GM13976 (cell line): ENCODE measurements at regions not wholly inside any gene's neighbourhood (a gene's known extent, or its start where the extent isn't known, plus 50 kb on each side); places are given as distances from the start of the nearest gene placed in this dataset.
"Not testable (repeated sequence)": the region's sequence is repeated elsewhere in the genome, so short reads cannot be mapped to it uniquely, and the experiment has no call there.

Experiments used
- DNase-seq: peaks from one replicate; pipeline ENCODE4 v3.0.0; 2012; ENCODE audit warnings: low spot score
- in situ Hi-C: fragments of 300-500 bp; cut with MboI; formaldehyde crosslinking; loops from one replicate; pipeline ENCODE4 v1.12.0; 2022; ENCODE audit warnings: low sequenced_read_pairs, mixed read lengths, inconsistent platforms; ENCODE audit not compliant: unreplicated experiment
- TF ChIP-seq, protein P1 (sequence below): IDR thresholded peaks from 2 replicates; pipeline ENCODE4 v1.5.1; 2012; ENCODE audit warnings: borderline replicate concordance, mild to moderate bottlenecking; ENCODE audit not compliant: insufficient read depth; ENCODE audit errors: extremely low read depth, missing control alignments, control extremely low read depth

DNA sequence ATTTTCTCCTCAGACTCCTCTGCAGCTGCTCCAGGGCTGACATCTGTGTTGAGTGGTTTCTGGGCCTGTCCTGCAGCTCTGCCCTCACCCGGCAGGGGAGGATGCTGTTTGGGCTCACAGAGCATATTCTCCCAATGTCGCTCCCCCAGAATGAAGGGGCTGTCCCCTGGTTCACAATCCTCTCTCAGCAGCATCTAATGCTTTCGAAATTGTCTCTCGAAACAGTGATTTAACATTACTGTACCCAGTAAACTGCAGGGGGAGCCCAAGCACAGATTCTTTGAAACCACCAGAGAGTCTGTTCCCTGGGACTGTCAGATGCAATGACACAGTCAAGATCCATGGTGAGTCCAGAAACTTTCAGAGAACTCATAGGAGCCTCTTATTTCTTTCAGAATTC lies 1135.2 kb downstream of the TMEM121 start:
- peak; percentile 13 for DNase-seq
- TF ChIP-seq, protein P1, sequence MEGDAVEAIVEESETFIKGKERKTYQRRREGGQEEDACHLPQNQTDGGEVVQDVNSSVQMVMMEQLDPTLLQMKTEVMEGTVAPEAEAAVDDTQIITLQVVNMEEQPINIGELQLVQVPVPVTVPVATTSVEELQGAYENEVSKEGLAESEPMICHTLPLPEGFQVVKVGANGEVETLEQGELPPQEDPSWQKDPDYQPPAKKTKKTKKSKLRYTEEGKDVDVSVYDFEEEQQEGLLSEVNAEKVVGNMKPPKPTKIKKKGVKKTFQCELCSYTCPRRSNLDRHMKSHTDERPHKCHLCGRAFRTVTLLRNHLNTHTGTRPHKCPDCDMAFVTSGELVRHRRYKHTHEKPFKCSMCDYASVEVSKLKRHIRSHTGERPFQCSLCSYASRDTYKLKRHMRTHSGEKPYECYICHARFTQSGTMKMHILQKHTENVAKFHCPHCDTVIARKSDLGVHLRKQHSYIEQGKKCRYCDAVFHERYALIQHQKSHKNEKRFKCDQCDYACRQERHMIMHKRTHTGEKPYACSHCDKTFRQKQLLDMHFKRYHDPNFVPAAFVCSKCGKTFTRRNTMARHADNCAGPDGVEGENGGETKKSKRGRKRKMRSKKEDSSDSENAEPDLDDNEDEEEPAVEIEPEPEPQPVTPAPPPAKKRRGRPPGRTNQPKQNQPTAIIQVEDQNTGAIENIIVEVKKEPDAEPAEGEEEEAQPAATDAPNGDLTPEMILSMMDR: peak; percentile 51
- in situ Hi-C loops: not testable (repeated sequence)

DNA sequence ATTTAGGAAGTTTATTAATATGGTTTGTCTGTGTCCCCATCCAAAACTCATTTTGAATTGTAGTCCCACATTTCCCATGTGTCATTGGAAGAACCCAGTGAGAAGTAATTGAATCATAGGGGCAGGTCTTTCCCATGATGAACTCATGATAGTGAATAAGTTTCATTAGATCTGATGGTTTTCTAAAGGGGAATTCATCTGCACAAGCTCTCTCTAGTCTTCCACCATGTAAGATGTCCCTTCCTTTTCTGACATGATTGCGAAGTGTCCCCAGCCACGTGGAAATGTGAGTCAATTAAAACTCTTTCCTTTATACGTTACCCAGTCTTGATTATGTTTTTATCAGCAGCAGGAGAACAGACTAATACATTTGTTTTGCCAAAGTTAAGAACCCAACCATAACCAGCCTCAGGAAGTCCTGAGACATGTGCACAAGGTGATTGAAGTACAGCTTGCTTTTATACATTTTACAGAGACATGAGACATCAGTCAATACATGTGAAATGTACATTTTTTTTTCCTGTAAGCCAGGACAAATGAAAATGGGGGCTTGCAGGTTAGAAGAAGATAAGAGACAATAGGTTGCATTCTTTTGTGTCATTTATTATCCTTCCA lies 1136.7 kb downstream of the TMEM121 start:
- no peak for DNase-seq
- TF ChIP-seq, protein P1: no peak
- in situ Hi-C loops: no loop called here

DNA sequence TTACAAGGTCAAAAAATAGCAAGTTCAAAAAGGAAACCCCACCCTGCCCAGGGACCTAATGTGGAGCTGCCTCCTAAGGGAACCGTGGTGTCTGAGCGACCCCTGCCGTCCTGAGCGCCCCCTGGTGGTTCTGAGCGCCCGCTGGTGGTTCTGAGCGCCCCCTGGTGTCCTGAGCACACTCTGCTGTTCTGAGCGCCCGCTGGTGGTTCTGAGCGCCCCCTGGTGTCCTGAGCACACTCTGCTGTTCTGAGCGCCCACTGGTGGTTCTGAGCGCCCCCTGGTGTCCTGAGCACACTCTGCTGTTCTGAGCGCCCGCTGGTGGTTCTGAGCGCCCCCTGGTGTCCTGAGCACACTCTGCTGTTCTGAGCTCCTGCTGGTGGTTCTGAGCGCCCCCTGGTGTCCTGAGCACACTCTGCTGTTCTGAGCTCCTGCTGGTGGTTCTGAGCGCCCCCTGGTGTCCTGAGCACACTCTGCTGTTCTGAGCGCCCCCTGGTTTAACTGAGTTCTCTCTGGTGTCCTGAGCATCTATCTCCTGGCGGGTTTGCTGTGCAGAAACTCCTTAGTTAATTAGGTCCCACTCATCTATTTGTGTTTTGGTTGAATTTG lies 1137.5 kb downstream of the TMEM121 start:
- TF ChIP-seq, protein P1: peak; percentile 81
- in situ Hi-C loops: not testable (repeated sequence)
- DNase-seq: peak; percentile 52

DNA sequence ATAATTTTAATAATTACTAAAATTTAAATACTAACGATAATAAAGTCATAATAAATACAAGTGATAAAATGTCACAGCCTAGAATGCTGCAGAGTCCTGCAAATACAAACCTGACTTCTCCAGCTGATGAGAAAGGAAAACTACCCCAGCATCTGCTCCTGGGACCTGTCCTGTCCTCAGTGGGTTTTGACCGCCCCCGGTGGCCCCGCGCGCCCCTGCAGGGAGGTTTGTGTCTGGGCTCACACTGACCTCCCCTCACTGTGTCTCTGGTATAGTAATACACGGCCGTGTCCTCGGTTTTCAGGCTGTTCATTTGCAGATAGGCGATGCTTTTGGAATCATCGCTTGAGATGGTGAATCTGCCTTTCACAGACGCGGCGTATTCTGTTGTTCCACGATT lies 1139.4 kb downstream of the TMEM121 start:
- in situ Hi-C loops: no loop called here
- TF ChIP-seq, protein P1: no peak
- DNase-seq: no peak

DNA sequence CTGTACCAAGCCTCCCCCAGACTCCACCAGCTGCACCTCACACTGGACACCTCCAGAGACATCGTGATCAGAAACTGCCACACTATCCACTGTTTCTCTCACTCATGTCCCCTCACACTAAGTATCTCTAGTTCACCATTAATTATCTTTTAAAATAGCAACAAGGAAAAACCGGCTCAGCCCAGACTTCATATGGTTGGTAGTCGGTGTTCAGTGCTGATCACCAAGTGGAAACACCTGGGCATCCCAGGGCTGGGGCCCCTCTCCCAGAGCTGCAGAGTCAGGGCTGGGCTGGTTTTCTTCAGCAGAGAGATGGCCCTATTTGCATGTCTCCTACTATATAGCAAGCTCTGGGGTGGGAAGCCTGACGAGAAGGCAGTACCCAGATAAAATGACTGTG lies 1140.0 kb downstream of the TMEM121 start:
- TF ChIP-seq, protein P1: no peak
- no peak for DNase-seq
- in situ Hi-C loops: no loop called here

DNA sequence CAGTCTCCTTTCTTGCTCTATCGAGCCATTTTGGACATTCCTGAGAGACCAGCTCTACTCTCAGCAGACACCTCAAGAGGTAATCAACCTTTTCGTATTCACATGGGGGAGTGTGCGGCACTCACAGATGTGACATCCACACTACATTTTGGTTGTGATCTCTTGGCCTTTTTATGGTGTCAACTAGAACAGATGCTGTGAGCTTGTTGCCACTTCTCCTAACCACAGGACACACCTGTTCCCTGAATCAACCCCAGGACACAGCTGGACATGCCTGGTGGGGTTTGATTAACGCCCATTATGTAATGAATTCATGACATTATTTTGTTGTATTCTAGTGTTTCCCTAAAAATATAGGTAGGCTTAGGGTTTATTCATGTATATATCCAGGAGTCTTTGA lies 1143.6 kb downstream of the TMEM121 start:
- TF ChIP-seq, protein P1: no peak
- no peak for DNase-seq
- in situ Hi-C loops: no loop called here

DNA sequence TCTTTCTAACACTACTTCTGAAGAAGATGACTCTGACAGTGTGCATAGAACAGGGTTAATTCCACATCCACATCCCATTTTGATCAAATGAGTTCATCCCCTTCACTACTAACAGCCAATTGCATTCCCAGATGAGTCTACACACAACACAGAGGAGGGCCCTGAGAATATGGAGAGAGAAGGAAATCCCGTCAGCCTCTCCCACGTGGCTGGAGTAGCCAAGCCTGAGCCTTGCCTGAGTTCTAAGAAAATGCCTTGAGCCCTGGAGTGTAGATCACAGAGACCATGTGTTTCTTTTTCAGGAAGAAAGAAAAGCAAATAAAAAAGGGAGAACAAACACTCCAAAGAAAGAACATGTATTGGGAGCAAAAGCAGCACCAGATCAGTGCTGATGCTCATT lies 1147.7 kb downstream of the TMEM121 start:
- DNase-seq, in situ Hi-C loops: not testable (repeated sequence)
